ENCODE measurements at regions not wholly inside any gene's neighbourhood (a gene's known extent, or its start where the extent isn't known, plus 50 kb on each side); places are given as distances from the start of the nearest gene placed in this dataset.
A peak's percentile ranks its signal among the peaks of the same experiment; 100 is the strongest.

DNA sequence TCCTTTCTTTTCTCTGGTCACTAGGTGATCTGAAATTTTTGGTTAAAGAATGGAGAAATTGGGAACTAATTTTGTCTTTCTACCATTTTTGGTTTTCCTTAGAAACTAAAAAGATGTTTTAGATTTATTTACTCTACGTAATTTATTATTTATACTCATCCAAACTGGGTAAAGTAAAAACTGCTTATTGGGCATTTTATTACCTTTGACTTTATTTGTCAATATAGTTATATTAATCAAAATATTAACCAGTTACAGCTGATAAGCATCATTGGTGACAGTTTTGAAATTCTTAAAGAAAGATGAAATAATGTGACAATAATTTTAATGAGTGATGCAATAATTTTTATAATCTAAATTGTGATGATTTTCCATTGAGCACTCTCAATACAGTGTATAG, 502.0 kb upstream of the RAG2 start:
- DNase-seq: no peak

GRCh38 chr11:37092487-37092886, 494.5 kb upstream of the RAG2 start:
- DNase-seq: no peak

- DNase-seq: no peak
Observed at GRCh38 chr11:37089439-37089838, 491.4 kb upstream of the RAG2 start.

DNA sequence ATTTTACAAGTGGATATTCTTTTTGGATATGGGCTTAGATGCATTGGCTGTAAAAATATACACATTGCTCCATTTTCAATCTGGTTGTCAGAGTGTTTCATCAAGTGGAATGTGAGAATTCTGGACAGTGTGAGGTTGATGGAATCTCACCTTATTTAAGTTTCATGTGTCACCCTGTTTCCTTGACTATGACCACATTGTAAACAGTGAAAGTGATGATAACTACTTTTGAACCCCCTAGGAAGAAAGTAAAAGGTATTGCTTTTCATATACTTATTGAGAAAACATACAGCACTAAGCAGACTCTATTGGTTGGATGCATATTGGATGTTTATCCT, 490.5 kb upstream of the RAG2 start:
- no peak for DNase-seq

DNA sequence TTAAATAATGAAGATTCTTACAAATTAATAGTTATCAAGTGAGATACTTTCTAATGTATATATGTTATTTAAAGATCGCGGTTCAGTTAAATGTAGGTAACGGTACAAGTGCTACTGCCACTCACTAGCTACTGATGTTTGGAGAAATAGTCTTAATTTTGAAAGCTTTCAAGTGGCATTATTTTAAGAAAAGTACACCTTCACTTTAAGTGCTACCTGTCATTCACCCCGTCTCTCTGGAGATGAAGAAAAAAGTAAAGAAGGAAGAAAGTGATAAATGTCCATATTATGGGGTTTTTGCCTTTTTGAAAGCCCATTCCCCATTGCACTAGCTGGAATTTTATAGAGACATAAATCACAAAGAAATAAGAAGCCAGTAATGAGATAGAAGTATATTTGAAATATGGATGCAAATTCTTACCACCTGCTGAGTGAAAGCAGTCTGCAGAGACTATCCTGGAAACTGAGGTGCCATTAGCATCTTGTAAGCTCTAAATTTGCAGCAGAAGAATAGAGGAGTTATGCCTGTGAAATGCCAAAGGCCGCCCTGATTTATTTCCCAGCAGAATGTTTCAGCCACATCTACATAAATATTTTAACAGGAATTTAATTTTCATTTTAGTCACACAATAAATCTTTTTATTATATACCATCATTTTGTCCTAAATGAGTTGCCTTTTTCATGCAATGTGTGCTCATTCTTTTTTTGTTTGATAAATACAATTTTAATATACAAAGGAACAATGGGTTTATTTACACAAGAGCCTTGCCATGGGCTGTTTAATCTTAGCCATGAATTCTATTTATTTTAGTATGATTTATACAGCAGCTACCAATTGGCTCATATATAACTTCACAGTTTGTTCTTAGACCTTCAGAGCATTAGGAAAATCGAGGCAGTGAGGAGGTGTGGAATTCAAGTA, 489.9 kb upstream of the RAG2 start:
- DNase-seq: no peak

GRCh38 chr11:37078521-37078920, 480.5 kb upstream of the RAG2 start:
- no peak for DNase-seq

DNA sequence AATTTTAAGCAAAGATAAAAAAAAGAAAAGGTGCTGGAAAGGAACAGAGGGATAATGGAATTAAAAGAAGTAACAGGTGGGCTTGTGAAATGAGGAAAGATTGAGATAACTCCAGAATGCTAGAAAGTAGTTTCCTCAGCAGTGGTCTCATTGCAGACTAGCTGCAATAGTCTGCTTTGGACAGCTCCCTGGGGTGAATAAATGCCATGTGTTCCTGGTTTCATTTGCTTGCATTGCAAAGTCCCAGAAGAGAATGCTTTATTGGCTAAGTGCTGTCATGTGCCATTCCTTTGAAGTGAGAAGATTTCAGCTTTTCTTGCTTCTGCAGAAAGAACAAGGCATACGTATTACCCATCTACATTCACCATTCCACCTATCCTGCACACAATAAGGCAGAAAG, 478.8 kb upstream of the RAG2 start:
- DNase-seq: no peak

DNA sequence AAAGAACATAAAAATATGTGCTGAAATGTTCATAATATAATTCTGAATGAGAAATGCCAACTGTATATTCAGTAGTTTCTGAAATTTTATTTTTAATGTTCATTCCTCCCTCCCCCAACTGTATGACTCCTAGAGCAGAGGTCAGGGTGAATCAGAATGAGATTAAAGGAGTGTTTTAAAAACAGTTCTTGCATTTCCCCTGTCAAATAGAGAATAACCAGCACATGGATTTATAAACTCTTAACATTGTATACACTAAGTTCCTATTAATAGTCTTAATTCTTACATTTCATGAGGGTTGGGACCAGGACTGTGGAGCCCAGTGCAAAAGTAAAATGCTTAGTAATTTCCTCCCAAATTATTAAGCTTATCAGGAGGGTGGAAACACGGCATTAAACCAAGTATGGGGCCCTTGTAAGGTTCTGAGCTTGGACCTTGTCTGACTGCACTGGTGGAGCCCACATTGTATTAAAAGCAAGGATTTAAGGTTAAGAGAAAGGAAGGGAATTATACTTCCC, 474.6 kb upstream of the RAG2 start:
- DNase-seq: no peak

DNA sequence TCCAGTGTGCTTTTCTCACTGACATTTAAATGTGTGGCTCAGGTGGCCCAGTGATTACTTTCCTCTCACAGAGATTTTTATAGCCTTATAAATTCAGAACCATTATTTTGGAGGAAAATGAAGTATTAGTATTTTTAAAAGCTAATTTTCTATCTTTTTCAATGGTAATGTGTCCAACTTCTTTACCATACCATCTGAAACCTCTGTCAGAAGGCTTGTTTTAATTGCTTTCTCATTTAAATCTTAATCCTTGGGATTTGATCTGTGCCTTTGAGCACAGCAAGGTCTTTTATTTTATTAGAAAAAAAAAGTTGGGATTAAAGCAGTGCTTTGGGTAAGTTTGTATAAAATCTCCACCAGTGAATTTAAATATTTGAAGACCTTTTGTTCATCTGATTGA, 452.3 kb upstream of the RAG2 start:
- no peak for DNase-seq

GRCh38 chr11:37040921-37041320, 442.9 kb upstream of the RAG2 start:
- DNase-seq: no peak

GRCh38 chr11:37038911-37039310, 440.9 kb upstream of the RAG2 start:
- DNase-seq: no peak

GRCh38 chr11:37026741-37027140, 428.7 kb upstream of the RAG2 start:
- DNase-seq: no peak

DNA sequence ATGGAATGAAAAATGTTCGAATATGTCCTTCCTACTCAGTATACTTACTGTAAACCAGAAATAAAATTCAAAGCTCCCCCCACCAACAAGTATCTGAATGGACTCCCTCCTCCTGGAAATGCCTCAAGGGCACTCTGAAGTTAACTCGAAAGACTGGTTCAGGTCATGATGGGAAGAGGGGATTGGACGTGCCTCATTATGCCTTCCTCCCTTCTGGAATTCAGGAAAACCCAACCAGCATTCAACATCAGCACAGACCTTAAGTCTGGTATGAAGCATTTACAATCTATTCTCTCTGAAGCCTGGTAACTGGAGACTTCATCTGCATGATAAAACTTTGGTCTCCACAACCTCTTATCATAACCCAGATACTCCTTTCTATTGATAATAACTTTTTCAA, 428.3 kb upstream of the RAG2 start:
- DNase-seq: no peak

DNA sequence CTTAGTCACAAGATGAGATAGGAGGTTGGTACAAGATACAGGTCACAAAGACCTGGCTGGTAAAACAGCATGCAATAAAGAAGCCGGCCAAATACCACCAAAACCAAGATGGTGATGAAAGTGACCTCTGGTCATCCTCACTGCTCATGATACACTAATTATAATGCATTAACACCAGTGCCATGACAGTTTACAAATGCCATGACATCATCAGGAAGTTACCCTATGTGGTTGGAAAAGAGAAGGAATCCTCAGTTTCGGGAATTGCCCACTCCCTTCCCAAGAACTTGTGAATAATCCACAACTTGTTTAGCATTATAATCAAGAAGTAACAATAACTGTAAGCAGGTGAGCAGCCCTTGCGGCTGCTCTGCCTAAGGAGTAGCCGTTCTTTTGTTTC, 408.5 kb upstream of the RAG2 start:
- DNase-seq: no peak

- DNase-seq: no peak
Observed at GRCh38 chr11:37002831-37003230, 404.8 kb upstream of the RAG2 start.

GRCh38 chr11:36997656-36998055, 399.6 kb upstream of the RAG2 start:
- DNase-seq: no peak

DNA sequence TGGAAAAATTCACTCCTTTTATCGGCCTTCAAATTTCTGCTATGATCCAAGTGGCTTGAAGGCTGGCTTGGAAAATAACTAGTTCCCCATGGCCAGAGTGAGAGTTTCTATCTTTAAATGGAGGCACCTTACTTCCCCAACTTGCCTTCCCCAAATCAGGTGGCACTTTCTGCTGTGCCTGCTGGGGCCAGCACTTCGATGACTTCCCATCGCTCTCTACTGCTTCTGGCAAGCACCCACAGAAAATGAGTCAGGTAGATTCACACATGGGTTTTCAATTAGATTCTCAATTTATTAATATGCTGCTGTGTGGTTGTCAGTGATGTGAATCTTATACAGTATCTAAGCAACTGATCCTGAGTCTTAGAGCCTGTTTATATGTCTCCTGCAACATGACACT, 398.8 kb upstream of the RAG2 start:
- no peak for DNase-seq

DNA sequence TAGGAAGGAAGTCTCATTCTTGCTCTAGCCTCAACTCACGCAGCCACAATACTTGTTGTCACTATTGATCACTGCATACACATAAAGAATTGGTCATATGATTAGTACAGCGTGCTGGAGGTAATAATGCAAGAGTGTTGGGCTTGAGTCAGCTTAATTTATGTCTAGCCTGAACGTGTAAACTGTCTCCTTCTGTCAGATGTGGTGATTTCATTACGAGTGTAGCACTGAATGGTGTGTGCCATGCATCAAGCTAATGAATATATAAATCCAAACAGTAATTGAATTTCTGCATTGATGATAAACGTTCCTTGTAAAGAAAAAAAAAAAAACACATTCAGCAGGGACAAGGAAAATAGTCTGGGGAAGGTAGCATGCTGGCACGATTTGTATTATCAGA, 396.2 kb upstream of the RAG2 start:
- DNase-seq: no peak

DNA sequence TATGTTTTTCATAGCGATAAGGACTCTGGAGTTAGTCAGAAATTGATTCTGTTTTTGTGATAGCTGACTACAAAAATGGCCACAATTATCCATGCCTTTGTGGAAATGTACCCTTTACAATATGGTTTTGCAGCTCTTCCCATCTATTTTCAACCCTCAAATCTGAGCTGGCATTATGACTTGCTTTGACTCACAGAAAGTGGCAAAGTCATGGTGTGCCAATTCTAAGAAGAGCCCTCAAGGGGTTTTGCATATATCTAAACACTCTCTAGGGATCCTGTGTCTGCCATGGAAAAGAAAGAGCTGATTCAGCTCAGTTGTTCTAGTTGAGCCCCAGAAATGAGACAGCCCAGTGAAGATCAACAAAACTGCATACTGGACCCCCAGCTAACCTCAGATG, 390.5 kb upstream of the RAG2 start:
- DNase-seq: no peak

DNA sequence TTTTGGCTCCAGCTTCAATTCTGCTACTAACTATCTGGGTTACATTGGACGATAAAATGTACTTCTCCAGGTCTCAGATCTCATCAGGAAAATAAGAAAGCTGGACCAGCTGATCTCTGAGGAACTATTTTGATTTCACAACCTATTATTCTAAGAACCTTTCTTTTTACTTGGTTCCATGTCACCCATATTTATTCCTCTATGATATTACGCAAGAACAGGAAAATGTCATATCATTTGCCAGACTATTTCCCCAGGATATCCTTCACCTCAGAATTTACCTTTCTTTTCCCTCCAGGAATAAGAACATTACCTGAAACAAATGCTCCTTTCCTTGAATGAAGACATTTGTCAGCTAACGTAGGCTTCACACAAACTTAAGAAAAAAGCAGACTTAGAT, 387.5 kb upstream of the RAG2 start:
- no peak for DNase-seq

GRCh38 chr11:36976741-36977140, 378.7 kb upstream of the RAG2 start:
- peak; percentile 45 for DNase-seq

DNA sequence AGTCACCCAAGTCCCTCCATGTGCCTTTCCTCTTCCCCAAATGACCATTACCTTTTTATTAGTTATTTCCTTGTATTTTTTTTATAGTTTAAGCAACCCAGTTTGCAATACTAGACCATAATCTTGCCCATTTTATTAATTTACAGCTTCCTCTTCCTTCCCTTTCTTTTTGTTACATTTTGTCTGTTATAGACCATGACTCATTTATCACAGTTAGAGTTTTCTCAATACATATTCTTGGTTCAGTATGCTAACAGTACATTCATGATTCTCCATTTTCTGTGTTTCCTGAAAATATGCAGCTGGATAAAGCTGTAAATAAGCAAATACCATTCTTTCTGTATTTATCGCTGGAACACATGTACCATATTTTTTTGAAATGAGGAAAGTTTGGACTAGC, 376.7 kb upstream of the RAG2 start:
- DNase-seq: no peak

DNA sequence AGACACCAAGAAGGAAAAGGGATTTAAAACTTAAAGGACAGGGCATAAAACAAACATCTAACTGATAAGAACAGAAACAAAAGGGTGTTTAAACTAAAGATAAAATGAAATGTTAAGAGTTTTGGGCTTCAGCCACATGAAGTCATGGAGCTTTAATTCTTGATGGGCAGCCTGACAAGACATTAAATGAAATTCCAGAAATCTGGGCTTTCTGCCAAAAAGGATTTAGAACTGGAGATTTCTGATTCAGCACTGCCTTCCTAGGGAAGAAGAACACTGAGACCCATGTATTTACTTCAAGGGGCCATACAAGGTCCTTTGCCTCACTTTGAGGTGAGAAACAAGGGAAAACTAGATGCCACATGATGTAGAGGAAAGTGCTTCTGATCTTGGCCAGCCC, 355.9 kb upstream of the RAG2 start:
- no peak for DNase-seq

DNA sequence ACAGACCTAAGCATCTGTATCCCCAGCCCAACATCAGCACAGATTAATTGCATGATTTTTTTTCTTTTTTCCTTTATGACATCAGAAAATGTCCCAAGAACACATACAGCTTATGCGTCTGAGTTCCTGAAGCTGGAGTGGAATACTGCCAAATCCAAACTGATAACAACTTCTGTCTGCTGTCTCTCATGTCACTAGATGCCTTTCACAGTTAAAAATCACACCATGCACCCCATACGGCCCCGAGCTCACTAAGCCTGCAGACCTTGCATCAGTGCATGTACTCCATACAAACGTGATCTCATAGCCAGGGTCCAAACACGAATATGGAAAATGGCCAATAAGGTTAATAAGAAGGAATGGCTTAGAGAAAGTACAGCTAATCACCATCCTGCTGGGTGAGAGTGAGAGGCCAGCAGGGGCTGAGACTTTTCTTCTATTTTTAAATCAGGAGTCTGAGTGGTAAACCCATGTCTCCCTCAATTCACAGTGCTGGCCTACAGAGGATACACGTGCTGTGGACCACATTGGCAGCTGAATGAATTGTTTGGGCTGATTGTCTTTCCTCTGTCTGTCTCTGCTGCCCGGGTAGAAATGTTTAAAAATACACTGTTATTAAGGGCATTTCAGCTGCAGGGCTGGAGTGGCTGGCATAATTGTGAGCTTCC, 350.6 kb upstream of the RAG2 start:
- DNase-seq: no peak

DNA sequence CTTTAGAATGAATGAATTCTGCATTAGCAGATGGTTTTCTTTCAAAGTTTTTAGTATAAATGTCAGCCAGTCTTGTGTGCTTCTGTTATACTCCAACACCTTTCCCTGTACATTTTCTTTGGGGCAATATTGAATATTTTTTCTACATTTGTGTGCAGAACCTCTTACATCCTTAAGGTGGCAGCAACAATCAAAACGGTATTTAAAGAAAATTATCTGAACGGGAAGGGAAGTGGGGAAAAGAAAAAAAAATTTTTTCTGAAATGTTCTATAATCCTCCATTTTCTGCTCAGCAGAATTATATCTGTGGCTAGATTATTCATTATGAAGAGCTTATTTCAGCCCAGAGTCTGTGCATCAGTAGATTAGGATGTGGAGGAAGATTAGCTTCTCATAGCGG, 347.3 kb upstream of the RAG2 start:
- no peak for DNase-seq
